Astrocyte (in vitro differentiated cells and primary cell): ENCODE measurements at regions not wholly inside any gene's neighbourhood (a gene's known extent, or its start where the extent isn't known, plus 50 kb on each side); places are given as distances from the start of the nearest gene placed in this dataset.

Source experiments
- EZH2 ChIP-seq: IDR thresholded peaks from 2 replicates; pipeline ENCODE4 v1.6.1; 2012; ENCODE audit warnings: mild to moderate bottlenecking, low read length, inconsistent platforms; ENCODE audit not compliant: insufficient read depth
- TF ChIP-seq, protein P1 (sequence below): IDR thresholded peaks from 2 replicates; pipeline ENCODE4 v1.5.1; 2011; ENCODE audit warnings: low read depth, mild to moderate bottlenecking, inconsistent platforms, low read length, moderate library complexity; ENCODE audit not compliant: insufficient read depth

DNA sequence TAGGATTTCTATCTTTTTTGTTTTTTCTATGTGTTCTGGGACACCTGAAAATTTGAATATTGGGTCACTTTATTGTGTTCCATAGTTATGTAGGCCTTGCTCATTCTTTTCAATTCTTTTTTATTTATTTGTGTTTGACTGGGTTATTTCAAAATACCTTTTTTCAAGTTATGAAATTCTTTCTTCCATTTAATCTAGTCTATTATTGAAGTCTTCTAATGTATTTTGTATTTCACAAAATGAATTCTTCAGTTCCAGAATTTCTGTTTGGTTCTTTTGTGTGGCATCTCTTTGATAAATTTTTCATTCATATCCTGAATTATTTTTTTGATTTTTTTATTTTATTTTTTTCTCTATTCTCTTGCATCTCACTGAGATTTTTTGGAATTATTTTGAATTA lies 628.8 kb downstream of the NR2F1-AS1 start:
- TF ChIP-seq, protein P1, sequence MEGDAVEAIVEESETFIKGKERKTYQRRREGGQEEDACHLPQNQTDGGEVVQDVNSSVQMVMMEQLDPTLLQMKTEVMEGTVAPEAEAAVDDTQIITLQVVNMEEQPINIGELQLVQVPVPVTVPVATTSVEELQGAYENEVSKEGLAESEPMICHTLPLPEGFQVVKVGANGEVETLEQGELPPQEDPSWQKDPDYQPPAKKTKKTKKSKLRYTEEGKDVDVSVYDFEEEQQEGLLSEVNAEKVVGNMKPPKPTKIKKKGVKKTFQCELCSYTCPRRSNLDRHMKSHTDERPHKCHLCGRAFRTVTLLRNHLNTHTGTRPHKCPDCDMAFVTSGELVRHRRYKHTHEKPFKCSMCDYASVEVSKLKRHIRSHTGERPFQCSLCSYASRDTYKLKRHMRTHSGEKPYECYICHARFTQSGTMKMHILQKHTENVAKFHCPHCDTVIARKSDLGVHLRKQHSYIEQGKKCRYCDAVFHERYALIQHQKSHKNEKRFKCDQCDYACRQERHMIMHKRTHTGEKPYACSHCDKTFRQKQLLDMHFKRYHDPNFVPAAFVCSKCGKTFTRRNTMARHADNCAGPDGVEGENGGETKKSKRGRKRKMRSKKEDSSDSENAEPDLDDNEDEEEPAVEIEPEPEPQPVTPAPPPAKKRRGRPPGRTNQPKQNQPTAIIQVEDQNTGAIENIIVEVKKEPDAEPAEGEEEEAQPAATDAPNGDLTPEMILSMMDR: no peak
- TF ChIP-seq EZH2: no peak
